Activated CD4-positive, CD25-positive, alpha-beta regulatory T cell treated with anti-CD3 and anti-CD28 coated beads, Interleukin-2, amount 50 U/mL, for 24 hours (primary cell): ENCODE measurements at regions not wholly inside any gene's neighbourhood (a gene's known extent, or its start where the extent isn't known, plus 50 kb on each side); places are given as distances from the start of the nearest gene placed in this dataset.
"Not testable (repeated sequence)": the region's sequence is repeated elsewhere in the genome, so short reads cannot be mapped to it uniquely, and the experiment has no call there.

Source experiments
- ATAC-seq, 2 donors: fragments of 150-1000 bp; cut with Tn5 transposase; one replicate each; pipeline ENCODE4 v1.10.0; 2021; ENCODE audit warnings: mild to moderate bottlenecking in 1 of 2, moderate library complexity in 1 of 2

DNA sequence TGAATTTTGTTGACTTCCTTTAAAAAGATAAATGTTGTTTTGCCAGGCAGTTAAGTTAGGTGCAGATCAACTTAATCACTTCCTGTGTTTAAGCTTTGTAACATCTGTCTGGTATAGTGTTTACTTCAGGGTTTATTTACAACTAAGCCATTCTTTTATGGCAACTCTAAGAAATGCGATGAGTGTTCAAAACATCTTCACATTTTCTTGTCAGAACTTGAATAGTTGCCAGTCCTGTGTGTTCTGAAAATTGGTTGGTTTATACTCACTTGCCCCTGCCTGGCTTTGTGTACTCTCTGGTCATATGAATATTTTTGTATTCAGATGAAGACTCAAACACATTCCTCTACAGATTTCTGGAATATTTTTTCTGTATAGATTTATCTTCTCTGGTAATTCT lies 327.2 kb downstream of the MDFIC start:
- ATAC-seq, result no peak

DNA sequence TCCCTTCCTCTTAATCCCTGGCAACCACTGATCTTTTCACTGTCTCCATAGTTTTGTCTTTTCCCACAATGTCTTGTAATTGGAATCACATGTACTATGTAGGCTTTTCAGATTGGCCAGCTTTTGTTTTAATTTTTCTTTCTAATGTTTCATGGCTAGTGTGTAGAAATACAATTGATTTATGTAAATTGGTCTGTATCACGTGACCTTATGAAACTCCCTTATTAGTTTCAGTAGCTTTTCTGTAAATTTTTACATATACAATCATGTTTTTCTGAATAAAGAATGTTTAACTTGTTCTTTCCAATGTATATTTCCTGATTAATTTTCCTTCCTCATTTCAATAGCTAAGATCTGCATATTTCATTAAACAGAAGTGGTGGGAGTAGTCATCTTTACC lies 319.3 kb downstream of the MDFIC start:
- no peak for ATAC-seq

DNA sequence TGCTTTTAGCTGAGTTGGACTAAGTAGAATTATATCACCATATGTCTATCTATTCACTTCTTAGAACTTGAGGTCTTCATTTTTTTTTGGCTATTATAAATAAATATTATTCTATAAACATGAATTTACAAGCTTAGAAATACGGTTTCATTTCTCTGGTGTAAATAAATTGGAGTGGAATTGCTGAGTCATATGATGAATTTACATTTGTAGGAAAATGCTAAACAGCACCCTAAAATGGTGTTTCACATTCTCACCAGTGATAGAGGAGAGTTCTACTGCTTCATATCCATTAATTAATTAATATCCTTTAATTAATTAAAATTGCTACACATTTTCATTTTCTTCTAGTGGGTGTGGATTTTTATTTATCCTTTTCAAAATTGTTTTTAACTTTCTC lies 318.3 kb downstream of the MDFIC start:
- ATAC-seq, result no peak

DNA sequence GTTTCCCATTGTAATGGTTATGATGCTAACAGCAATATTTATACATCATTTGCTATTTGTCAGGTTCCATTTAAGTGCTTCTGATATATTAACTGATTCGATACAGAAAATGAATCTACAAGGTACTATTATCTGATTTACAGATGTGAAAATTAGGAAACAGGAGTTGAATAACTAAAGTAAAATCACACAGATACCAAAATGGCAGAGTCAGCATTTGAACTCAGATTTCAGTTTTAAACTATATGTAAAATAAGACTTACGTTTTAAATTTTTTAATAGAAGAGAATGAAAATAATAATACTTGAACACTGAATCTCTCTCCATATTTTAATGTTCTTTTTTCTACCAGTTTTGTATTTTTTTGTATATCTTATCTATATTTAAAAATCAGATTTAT lies 313.2 kb downstream of the MDFIC start:
- ATAC-seq, result no peak

DNA sequence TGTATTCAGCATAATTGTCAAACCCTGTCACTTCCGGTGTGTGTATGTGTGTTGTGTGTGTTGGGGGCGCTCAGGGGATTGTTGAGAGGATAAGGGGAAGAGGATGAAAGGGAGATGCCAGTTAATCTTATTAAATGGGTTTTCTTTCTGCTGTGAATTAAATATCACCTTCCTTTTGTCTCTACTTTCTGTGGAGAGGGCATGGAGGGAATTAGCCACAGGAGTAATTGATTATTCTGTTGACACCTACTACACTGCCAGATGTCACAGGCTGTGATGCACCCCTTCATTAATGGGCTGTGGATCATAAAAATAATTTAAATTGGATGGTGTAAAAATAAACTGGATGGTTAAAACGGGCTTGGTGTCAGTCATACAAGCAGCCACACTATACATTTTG lies 311.9 kb downstream of the MDFIC start:
- ATAC-seq, result no peak

DNA sequence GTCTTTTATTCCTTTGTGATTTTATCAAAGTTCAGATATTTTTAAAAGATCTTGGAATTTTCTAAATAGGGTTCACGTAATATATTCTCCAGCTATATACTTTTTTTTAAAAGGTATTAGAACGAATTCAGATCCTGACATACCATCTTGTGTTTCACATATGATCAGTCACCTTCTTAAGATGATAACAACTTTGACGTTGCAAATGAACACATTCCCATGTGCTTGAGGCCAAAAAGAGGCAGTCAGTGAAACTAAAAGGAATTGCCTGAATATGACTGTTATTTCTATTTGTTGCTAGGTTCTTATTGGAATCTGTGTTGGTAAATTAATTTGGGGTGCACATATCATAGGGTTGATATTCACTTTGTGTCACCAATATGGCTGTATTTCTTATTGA lies 310.1 kb downstream of the MDFIC start:
- ATAC-seq, result no peak

DNA sequence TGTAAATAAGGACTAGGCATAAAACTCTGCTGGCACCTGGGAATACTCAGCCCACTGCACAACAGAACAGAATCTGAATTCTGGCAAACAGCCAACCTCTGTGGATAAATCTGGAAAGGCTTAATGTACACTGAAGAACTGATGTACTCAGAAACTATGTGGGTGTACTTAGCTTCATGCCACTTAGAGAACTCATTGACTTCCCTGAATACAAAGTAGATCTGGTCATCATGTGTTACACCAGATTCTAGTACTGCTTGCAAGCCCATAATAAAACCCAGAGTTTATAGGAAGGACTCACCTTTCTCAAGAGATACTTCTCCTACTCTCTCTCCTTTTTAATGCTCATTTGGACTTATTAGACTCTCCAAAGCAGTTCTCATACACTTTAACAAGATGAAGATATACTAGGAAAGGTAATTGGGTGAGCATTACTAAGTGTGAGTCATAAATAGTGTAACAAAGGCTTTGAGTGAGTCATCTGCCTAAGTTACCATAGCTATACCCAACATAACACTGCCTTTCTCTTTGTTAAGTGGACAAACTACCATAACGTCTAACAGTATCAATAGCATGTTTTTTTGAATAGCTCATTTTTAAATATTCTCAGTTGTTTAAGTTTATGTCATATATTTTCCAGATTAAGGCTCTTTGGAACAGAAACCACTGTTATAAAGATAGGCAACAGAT lies 309.1 kb downstream of the MDFIC start:
- ATAC-seq, result peak; percentile 98

DNA sequence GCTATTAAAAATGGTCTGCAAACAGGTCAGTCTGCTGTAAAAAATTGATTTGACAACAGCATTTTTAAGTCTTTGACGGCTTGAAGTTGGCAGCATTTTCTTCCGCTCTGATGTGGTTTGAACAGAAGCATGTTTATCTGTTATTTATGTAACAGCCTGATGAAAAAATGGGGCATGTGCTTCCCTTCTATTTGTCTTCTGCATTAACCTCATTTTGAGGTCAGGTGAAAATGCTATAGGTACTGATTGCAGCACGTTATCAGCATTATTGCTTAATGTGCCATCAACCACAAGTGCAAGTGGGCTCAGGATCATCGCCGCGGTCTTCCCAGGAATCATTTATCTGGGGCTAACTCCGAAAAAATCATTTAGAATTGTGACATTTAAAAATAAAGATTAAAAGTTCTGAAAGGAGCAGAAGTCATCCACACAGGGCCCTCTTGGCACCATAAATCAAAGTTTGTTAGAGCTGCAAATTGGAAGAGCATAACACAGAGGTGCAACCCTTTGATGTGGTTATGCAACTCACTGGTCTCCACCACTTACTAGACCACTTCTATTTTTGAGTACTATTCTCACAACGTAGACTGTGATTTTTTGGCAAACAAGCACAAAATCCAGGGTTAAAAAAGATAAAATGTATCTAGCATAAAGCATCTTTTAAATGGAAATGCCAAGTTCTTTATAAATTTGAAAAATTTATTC lies 307.7 kb downstream of the MDFIC start:
- no peak for ATAC-seq

DNA sequence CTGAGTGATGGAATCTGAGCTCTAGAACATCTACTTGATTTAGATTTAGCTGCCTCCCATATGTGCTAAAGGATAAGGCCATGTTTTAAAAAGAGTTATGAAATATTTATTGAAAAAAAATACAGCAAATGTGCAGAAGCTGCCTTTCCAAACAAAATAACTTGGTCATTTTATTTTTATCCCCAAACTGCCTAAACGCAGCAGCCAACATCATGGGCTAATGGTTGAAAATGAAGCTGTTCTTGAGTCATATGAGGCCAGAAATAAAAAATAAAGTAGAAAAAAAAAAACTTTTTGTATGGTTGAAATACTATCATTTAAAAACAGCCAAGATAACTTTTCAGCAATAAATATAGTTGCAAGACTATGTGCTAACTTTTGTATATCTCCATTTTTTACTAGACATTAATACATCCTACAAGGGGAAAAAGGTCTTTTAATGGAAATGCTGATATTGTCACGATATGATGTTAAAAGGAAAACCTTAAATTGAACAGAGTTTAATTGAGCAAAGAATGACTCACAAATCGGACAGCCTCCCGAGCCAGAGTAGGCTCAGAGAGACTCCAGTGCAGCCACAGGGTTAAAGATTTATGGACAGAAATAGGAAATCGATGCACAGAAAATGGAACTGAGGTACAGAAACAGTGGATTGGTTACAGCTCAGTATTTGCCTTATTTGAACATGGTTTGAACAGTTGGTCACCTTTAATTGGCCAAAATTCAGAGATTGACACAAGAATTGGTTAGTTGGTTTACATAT lies 305.8 kb downstream of the MDFIC start:
- ATAC-seq, result no peak

DNA sequence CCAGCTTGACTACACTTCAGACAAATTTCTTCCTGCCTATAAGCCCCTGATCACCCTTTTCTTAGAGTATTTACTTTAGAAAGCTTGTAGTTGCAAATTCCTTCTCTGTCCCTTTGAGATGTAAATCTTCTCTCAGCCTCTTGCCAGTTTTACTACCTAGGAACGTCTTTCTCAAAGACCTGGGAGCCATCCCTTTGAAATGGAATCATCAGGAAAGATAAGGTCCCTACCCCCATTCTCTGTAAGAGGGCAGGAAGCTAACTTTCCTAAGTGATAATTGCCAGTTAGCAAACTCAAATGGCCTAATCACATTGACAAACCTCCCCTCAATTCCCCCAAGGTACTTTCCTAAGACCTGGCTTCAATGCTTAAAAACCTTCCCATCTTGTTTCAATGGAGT lies 304.5 kb downstream of the MDFIC start:
- ATAC-seq, result no peak

DNA sequence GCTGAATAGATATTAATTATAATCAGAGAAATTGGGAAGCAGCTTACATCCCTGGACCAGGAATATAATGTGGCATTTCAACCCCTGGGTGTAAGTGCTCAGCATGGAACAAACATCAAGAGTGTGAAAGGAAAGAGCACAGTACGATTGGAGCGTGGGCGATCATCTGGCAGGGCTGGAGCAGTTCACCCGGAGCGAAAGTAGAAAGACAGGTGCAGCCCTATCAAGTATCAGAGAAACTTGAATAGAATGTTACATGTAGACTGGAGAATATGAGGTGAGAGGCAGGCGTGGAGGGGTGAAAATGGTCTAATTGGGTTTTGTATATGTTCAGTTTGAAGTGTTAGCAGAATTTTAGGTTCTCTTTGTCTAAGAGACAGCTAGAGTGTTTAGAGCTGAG lies 303.0 kb downstream of the MDFIC start:
- no peak for ATAC-seq

DNA sequence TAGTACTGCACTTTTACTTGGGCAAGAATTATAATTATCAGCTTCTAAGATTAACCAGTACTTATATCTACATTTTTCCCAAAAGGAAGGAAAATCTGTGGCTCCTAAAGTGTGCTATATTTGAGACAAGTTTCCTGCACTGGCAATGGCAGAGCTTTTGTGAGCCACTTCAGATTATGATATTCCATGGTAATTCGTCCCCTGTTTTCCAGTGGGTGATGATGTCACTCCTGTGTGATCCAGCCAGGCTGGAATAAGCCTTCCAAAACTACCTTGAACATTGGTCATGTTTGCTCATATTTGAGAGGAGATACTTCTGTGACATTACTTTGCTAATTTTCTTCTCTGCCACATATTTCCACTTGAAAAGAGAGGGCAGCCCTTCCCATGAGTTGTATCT lies 302.1 kb downstream of the MDFIC start:
- no peak for ATAC-seq

DNA sequence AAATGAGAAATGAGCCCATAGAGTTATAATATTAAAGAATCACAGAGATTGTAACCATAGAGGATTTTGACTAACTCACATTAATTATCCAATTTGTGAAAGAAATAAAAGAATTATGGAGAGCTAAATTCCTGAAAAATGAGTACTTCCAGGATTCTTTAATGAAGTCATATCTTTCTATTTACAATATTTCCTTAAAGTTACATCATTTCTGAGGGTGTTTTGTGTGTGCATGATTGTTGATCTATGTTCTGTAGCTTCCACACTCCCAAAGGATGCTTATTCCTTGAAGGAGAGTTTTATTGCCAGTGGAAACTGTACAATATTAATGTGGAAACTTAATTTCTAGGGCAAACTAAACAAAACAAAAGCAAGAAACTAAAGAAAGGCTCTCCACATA lies 299.6 kb downstream of the MDFIC start:
- ATAC-seq, result no peak

DNA sequence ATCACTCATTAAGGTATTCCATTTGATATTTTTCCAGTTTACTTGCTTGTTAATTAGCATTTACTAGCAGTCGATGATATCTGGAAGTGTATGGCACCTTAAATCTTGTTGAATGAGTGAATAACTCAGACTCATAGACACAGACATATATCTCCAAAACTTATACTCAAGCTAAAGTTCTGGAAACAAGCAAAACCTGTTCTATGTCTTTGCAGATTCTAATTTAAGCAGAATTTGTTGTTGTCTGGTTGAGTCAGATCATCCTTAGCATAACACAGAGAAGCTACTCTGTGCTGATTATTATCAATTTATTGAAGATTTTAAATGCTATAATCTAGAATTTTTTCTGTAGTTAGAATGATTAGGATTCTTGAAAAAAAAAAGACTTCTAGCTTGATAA lies 296.2 kb downstream of the MDFIC start:
- no peak for ATAC-seq

DNA sequence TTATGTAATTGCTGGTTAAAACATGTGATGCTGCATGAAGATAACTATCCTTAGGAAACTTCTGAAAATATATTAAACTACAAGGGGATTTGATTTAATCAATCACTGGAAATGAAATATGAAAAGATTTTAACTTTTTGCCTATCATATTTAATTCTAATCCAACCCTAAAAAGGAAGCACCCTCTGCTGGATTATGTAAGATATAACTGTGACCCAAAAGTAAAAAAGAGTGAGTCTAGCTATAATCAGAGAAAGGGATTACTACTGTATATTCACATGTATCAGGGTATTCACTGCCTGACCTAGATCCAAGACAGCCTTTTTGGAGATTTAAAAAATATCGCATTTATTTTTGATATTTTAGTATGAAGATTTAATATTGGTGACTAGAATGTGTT lies 295.5 kb downstream of the MDFIC start:
- ATAC-seq, result no peak

DNA sequence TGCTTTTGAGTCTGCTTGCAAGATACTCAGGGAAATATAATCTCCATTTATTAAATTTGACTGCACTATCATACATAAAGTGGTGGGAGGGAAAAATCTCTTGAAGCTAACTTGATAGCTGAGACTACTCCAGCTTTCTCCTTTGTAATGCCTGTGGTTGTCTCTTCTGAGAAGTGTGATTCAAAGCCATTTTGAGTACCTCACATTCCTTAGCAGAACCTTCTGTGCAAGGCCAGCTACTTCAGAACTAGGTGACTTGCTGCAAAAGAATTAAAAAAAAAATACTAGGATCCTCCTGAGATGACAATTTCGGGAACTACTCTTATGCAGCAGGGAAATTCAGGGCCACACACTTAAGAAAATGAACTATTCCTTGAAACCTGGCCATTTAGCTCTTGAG lies 294.8 kb downstream of the MDFIC start:
- ATAC-seq, result no peak

DNA sequence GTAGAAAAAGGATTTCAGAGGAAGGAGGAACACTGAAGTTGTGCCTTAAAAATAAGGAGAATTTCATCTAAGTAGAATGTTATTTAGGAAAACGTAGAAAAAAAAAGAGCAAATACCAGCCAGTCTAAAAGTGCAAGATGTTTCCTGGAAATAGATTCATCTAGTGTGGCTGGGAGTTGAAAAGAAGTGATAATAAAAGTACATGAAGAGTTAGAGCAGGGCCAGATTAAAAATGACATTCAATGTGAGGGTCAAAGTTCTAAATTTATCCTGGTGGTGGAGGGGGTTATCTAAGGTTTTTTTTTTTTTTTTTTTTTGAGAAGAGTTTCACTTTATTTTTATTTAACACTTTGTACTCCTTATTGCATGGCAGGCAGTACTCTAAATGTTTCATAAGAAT lies 289.3 kb downstream of the MDFIC start:
- ATAC-seq, result no peak

DNA sequence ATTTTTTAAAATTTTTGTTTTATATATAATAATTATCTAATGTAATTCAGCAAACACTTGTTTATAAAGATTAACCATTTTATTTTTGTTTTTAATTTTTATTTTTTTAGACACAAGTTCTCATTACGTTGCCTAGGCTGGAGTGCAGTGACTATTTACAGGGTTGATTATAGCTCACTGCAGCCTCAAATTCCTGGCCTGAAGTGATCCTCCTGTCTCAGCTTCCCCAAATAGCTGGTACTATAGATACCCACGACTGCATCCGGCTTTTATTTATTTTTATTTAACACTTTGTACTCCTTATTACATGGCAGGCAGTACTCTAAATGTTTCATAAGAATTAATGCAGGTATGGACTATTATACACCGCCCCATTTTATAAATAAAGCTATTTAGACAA lies 288.7 kb downstream of the MDFIC start:
- no peak for ATAC-seq

DNA sequence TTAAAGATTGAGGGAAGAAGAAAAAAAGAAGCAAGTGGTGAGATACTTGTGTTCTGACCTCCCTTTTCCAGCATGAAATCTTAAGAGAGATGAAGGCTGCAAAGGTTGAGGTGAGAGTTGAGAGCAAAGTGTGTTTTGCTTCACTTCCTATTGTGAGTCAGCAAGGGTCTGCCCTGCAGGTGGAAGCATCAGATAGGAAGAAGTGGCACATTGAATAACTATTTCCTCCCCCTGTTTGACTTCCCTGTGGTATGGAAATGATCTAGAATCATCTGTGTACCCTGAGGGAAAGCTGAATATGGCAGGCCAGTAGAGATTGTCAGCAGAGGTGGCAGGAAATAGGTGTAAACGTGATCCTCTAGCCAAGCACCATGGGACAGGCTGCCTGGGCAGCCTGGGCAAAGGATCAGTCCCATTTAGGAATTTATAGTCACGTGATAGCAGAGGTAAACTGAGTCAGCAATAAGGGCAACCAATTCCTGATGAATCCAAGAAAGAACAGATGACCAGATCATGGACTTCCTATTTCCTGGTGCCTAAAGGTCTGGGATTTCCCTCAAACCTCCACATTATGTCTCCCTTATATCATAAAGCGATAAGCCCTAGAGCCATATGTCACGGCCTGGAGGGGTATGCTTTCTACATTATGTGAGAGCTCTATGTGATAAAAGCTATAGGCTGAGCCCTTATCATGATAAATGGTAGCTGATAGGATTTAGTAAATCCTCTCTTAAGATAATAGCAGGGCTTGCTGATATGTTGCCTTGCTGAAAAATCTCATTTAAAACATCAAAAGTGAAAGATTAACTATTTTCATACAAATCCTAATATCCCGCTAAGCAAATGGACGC lies 287.0 kb downstream of the MDFIC start:
- ATAC-seq, result no peak

DNA sequence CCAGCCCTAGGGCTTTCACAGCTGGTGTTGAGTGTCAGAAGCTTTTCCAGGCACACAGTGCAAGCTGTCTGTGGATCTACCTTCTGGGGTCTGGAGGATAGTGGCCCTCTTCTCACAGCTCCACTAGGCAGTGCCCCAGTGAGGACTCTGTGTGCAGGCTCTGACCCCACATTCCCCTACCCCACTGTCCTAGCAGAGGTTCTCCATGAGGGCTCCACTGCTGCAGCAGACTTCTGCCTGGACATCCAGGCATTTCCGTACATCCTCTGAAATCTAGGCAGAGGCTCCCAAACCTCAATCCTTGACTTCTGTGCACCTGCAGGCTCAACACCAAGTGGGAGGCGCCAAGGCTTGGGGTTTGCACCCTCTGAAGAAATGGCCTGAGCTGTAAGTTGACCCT lies 284.5 kb downstream of the MDFIC start:
- ATAC-seq, result not testable (repeated sequence)

DNA sequence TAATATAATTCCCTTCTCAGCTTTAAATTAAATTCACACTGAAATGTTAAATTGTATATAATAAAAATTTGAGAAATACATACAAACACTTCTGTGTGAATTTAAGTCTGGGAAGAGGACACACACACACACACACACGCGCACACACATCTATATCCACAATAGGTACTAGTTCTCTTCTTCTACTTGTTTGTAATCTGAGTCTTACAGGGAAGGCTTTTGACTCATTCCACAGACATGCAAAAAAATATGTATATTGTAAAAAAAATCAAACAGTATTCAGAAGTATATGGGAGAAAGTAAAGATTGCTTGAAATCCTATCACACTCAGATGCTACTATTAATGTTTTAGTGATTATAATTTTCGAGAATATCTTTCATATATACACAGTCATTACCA lies 276.2 kb downstream of the MDFIC start:
- no peak for ATAC-seq

DNA sequence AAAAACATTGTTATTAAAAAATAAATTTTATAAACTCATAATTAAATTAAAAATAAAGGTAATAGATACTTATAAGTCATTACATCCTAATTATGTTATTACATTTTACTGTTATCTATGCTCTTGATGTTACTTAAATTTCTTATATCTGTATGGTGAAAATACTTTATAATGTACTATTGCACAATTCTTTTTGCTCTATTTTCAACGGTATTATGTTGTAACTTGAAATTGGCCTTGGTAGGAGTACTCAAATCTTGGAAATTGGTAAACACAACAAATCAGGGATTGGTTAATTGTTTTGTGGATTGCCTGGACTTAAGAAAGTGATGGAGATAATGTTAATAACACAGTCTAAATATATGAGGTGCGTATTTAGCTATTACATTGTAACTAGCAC lies 273.3 kb downstream of the MDFIC start:
- ATAC-seq, result no peak

DNA sequence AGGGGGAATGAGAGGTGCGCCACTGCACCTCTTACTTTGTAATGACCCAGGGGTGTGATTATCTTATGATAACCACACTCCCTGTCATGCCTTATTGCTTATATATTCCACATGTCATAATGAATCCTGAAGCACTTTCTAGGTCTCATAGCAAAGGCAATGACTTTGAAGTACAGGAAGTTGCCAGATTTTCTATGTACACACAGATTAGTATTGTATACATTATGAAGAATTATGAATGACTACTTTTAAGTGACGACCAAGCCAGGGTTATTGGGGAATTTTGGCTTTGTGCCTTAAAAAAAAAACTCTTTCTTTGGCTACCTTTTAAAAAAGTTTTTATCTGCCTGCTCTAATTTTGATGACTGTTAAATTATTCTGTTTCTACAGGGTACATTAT lies 269.6 kb downstream of the MDFIC start:
- ATAC-seq, result no peak
